Gastrocnemius medialis (tissue), 4 donors: ENCODE measurements at regions not wholly inside any gene's neighbourhood (a gene's known extent, or its start where the extent isn't known, plus 50 kb on each side); places are given as distances from the start of the nearest gene placed in this dataset.

ENCODE experiments used
- ATAC-seq, 2 donors: fragments of 150-250 bp; one replicate each; pipeline ENCODE4 v1.9.1; 2016
- DNase-seq, 2 donors: peaks; one replicate each; pipeline ENCODE4 v3.0.0-alpha.2; 2019
- H3K27ac ChIP-seq, 4 donors: fragments of 200-600 bp; sonication (generic); 1 replicate in 1 of 4; 2 replicates in 3 of 4; pipeline ENCODE4 v1.5.1; 2016 to 2018; ENCODE audit warnings: mild to moderate bottlenecking in 2 of 4, moderate library complexity in 1 of 4
- H3K27me3 ChIP-seq, 3 donors: fragments of 200-600 bp; sonication (generic) in 2 of 3; 1 replicate in 1 of 3; 2 replicates in 2 of 3; pipeline versions ENCODE4 v1.5.1 to v1.6.0; 2016 to 2019; ENCODE audit warnings: mild to moderate bottlenecking in 1 of 3, moderate library complexity in 1 of 3
- H3K36me3 ChIP-seq, 2 donors: fragments of 200-600 bp; sonication (generic) in 1 of 2; one replicate each; pipeline ENCODE4 v1.5.1; 2017 to 2018
- H3K4me1 ChIP-seq, 2 donors: fragments of 200-600 bp; sonication (generic) in 1 of 2; one replicate each; pipeline ENCODE4 v1.5.1; 2016 to 2017; ENCODE audit warnings: mild to moderate bottlenecking in 2 of 2
- H3K4me3 ChIP-seq, 4 donors: fragments of 200-600 bp; sonication (generic) in 3 of 4; 1 replicate in 1 of 4; 2 replicates in 3 of 4; pipeline ENCODE4 v1.5.1; 2016 to 2019; ENCODE audit warnings: mild to moderate bottlenecking in 2 of 4
- H3K9me3 ChIP-seq, 3 donors: fragments of 200-600 bp; sonication (generic) in 2 of 3; 1 replicate in 1 of 3; 2 replicates in 2 of 3; pipeline ENCODE4 v1.5.1; 2016 to 2019
- CTCF ChIP-seq, 5 experiments: fragments of 450-650 bp in 3 of 5; fragments of 200-600 bp in 2 of 5; sonication (generic) in 2 of 5; IDR thresholded peaks in 4 of 5; conservative IDR thresholded peaks in 1 of 5; 1 replicate in 4 of 5; 2 replicates in 1 of 5; pipeline ENCODE4 v1.5.1; 2016 to 2019; ENCODE audit warnings: antibody characterized with exemption in 5 of 5, mild to moderate bottlenecking in 3 of 5, moderate library complexity in 3 of 5
- POLR2A ChIP-seq, 2 donors: fragments of 450-650 bp; IDR thresholded peaks; one replicate each; pipeline ENCODE4 v1.6.1; 2017; ENCODE audit warnings: antibody characterized with exemption in 2 of 2, mild to moderate bottlenecking in 2 of 2, moderate library complexity in 2 of 2
- in situ Hi-C, 4 donors: fragments of 200-750 bp; cut with MboI; loops; one replicate each; pipeline versions ENCODE4 v1.15.0 to v1.8.0; 2017; ENCODE audit warnings: low sequenced_read_pairs in 4 of 4
- intact Hi-C: fragments of 100-400 bp; cut with DNase I; formaldehyde crosslinking; loops from one replicate; pipeline ENCODE4 v1.15.1; 2023; ENCODE audit warnings: low total_unique reads

GRCh38 chr16:63907251-63907650 is 1214.6 kb downstream of the CDH11 start:
- no peak for TF ChIP-seq CTCF (IDR thresholded peaks at IDR 0.05 in 4 of 5, conservative IDR thresholded peaks at IDR 0.05 in 1 of 5)
- TF ChIP-seq POLR2A (IDR thresholded peaks at IDR 0.05) = no peak
- ATAC-seq (no peak), DNase-seq (no peak)
- no peaks in the 10 kb centered on the region for H3K4me1 ChIP-seq
- H3K27me3 ChIP-seq = no peaks in the 10 kb centered on the region
- no peak overlapping the region for H3K4me3 ChIP-seq
- no peaks in the 10 kb centered on the region for H3K36me3 ChIP-seq
- in situ Hi-C loops = no loop called here
- H3K27ac ChIP-seq = no peak overlapping the region
- intact Hi-C loops = no loop called here
- H3K9me3 ChIP-seq = no peaks in the 10 kb centered on the region

- TF ChIP-seq POLR2A (IDR thresholded peaks at IDR 0.05) (no peak), CTCF (IDR thresholded peaks at IDR 0.05 in 4 of 5, conservative IDR thresholded peaks at IDR 0.05 in 1 of 5) (no peak)
- intact Hi-C loops = no loop called here
- in situ Hi-C loops = no loop called here
- no peaks in the 10 kb centered on the region for H3K4me1 ChIP-seq
- no peaks in the 10 kb centered on the region for H3K36me3 ChIP-seq
- no peak overlapping the region for H3K4me3 ChIP-seq
- DNase-seq (no peak), ATAC-seq (no peak)
- no peak overlapping the region for H3K27ac ChIP-seq
- H3K9me3 ChIP-seq = no peaks in the 10 kb centered on the region
- no peaks in the 10 kb centered on the region for H3K27me3 ChIP-seq
These were observed 1216.9 kb downstream of the CDH11 start for GRCh38 chr16:63904930-63905329.

GRCh38 chr16:63904182-63904581 is 1217.7 kb downstream of the CDH11 start:
- DNase-seq = no peak
- ATAC-seq = no peak
- Histone ChIP-seq H3K27me3 (no peaks in the 10 kb centered on the region), H3K4me3 (no peak overlapping the region), H3K27ac (no peak overlapping the region), H3K4me1 (no peaks in the 10 kb centered on the region), H3K36me3 (no peaks in the 10 kb centered on the region), H3K9me3 (no peaks in the 10 kb centered on the region)
- intact Hi-C loops (no loop called here), in situ Hi-C loops (no loop called here)
- TF ChIP-seq POLR2A (IDR thresholded peaks at IDR 0.05) = no peak
- no peak for TF ChIP-seq CTCF (IDR thresholded peaks at IDR 0.05 in 4 of 5, conservative IDR thresholded peaks at IDR 0.05 in 1 of 5)

- in situ Hi-C loops = no loop called here
- no peak for TF ChIP-seq CTCF (IDR thresholded peaks at IDR 0.05 in 4 of 5, conservative IDR thresholded peaks at IDR 0.05 in 1 of 5)
- TF ChIP-seq POLR2A (IDR thresholded peaks at IDR 0.05) = no peak
- intact Hi-C loops = no loop called here
- H3K9me3 ChIP-seq = no peaks in the 10 kb centered on the region
- no peak for ATAC-seq
- DNase-seq = no peak
- H3K36me3 ChIP-seq = no peaks in the 10 kb centered on the region
- no peak overlapping the region for H3K4me3 ChIP-seq
- H3K27ac ChIP-seq = no peak overlapping the region
- no peaks in the 10 kb centered on the region for H3K4me1 ChIP-seq
- no peaks in the 10 kb centered on the region for H3K27me3 ChIP-seq
These were observed 1225.3 kb downstream of the CDH11 start for GRCh38 chr16:63896383-63897109.

- Histone ChIP-seq H3K4me1 (no peaks in the 10 kb centered on the region), H3K4me3 (no peak overlapping the region), H3K27me3 (no peaks in the 10 kb centered on the region), H3K27ac (no peak overlapping the region), H3K9me3 (no peaks in the 10 kb centered on the region), H3K36me3 (no peaks in the 10 kb centered on the region)
- in situ Hi-C loops = no loop called here
- DNase-seq = no peak
- intact Hi-C loops = no loop called here
- TF ChIP-seq POLR2A (IDR thresholded peaks at IDR 0.05) (no peak), CTCF (IDR thresholded peaks at IDR 0.05 in 4 of 5, conservative IDR thresholded peaks at IDR 0.05 in 1 of 5) (no peak)
- ATAC-seq = no peak
These were observed 1231.1 kb downstream of the CDH11 start for GRCh38 chr16:63890723-63891122.
